Eye (tissue), 1 donor: ENCODE measurements at regions not wholly inside any gene's neighbourhood (a gene's known extent, or its start where the extent isn't known, plus 50 kb on each side); places are given as distances from the start of the nearest gene placed in this dataset.
A peak's percentile ranks its signal among the peaks of the same experiment; 100 is the strongest.

Experiments
- DNase-seq: peaks from one replicate; pipeline ENCODE4 v3.0.0-alpha.2; 2015

GRCh38 chr19:29324291-29324680 is 111.3 kb upstream of the UQCRFS1 start:
- DNase-seq = no peak

GRCh38 chr19:29324717-29325116 is 111.8 kb upstream of the UQCRFS1 start:
- DNase-seq = no peak

GRCh38 chr19:29325241-29325975 is 112.5 kb upstream of the UQCRFS1 start:
- no peak for DNase-seq

GRCh38 chr19:29326351-29326750 is 113.4 kb upstream of the UQCRFS1 start:
- no peak for DNase-seq

GRCh38 chr19:29326849-29327840 is 114.2 kb upstream of the UQCRFS1 start:
- DNase-seq = no peak

GRCh38 chr19:29328586-29328985 is 115.6 kb upstream of the UQCRFS1 start:
- no peak for DNase-seq

GRCh38 chr19:29329460-29330134 is 116.6 kb upstream of the UQCRFS1 start:
- DNase-seq = peak; percentile 75

GRCh38 chr19:29336425-29336824 is 123.5 kb upstream of the UQCRFS1 start:
- DNase-seq = no peak

GRCh38 chr19:29337029-29337428 is 124.1 kb upstream of the UQCRFS1 start:
- DNase-seq = no peak

GRCh38 chr19:29338480-29338879 is 125.5 kb upstream of the UQCRFS1 start:
- no peak for DNase-seq

GRCh38 chr19:29342721-29343120 is 129.8 kb upstream of the UQCRFS1 start:
- no peak for DNase-seq

GRCh38 chr19:29364224-29364726 is 151.3 kb upstream of the UQCRFS1 start:
- no peak for DNase-seq

GRCh38 chr19:29364999-29365398 is 152.0 kb upstream of the UQCRFS1 start:
- DNase-seq = no peak

- DNase-seq = no peak
Observed at GRCh38 chr19:29365836-29366417, 153.0 kb upstream of the UQCRFS1 start.

GRCh38 chr19:29366757-29367156 is 153.8 kb upstream of the UQCRFS1 start:
- DNase-seq = peak; percentile 66

GRCh38 chr19:29367791-29368222 is 154.9 kb upstream of the UQCRFS1 start:
- peak; percentile 50 for DNase-seq

GRCh38 chr19:29370276-29370675 is 155.5 kb upstream of the VSTM2B start:
- DNase-seq = no peak

GRCh38 chr19:29371251-29372090 is 154.3 kb upstream of the VSTM2B start:
- DNase-seq = no peak

GRCh38 chr19:29372091-29372415 is 153.7 kb upstream of the VSTM2B start:
- DNase-seq = no peak

GRCh38 chr19:29372461-29372860 is 153.3 kb upstream of the VSTM2B start:
- no peak for DNase-seq

GRCh38 chr19:29372921-29373797 is 152.6 kb upstream of the VSTM2B start:
- DNase-seq = no peak
